Gastroesophageal sphincter (tissue), 4 donors: ENCODE measurements at regions not wholly inside any gene's neighbourhood (a gene's known extent, or its start where the extent isn't known, plus 50 kb on each side); places are given as distances from the start of the nearest gene placed in this dataset.

ENCODE experiments used
- ATAC-seq: fragments of 150-250 bp; one replicate; pipeline ENCODE4 v1.9.1; 2016; ENCODE audit warnings: mild to moderate bottlenecking, moderate library complexity
- H3K27ac ChIP-seq, 4 donors: fragments of 200-600 bp; sonication (generic) in 3 of 4; 1 replicate in 3 of 4; 2 replicates in 1 of 4; pipeline ENCODE4 v1.5.1; 2016 to 2019
- H3K27me3 ChIP-seq: fragments of 200-600 bp; sonication (generic); one replicate; pipeline ENCODE4 v1.5.1; 2019
- H3K36me3 ChIP-seq, 2 donors: fragments of 200-600 bp; sonication (generic); one replicate each; pipeline ENCODE4 v1.5.1; 2019; ENCODE audit warnings: control low read depth in 1 of 2
- H3K4me1 ChIP-seq, 3 donors: fragments of 200-600 bp; sonication (generic); 1 replicate in 2 of 3; 2 replicates in 1 of 3; pipeline ENCODE4 v1.5.1; 2016 to 2019; ENCODE audit warnings: control low read depth in 2 of 3
- H3K4me3 ChIP-seq, 2 donors: fragments of 200-600 bp; sonication (generic); one replicate each; pipeline ENCODE4 v1.5.1; 2019; ENCODE audit warnings: mild to moderate bottlenecking in 1 of 2, moderate library complexity in 1 of 2
- H3K9me3 ChIP-seq, 3 donors: fragments of 200-600 bp; sonication (generic); one replicate each; pipeline ENCODE4 v1.5.1; 2017 to 2019; ENCODE audit warnings: control low read depth in 2 of 3
- EP300 ChIP-seq: sonication (generic); formaldehyde crosslinking; IDR thresholded peaks from one replicate; pipeline ENCODE4 v1.6.1; 2017; ENCODE audit warnings: antibody characterized with exemption, mild to moderate bottlenecking
- POLR2A ChIP-seq, 2 donors: fragments of 450-650 bp; IDR thresholded peaks; one replicate each; pipeline ENCODE4 v1.6.1; 2017; ENCODE audit warnings: antibody characterized with exemption in 2 of 2, mild to moderate bottlenecking in 2 of 2, moderate library complexity in 1 of 2
- POLR2AphosphoS5 ChIP-seq: sonication (generic); formaldehyde crosslinking; IDR thresholded peaks from one replicate; pipeline ENCODE4 v1.6.1; 2017; ENCODE audit warnings: antibody characterized with exemption
- WGBS, 2 donors: methylation state at CpG; one replicate each; pipeline ENCODE4 v1.1.5; 2018; ENCODE audit warnings: low coverage in 1 of 2; 5-methylcytosine and 5-hydroxymethylcytosine counted together
- TF ChIP-seq, protein P1 (sequence below), 4 experiments: fragments of 200-600 bp in 2 of 4; fragments of 450-650 bp in 2 of 4; sonication (generic) in 1 of 4; IDR thresholded peaks; one replicate each; pipeline ENCODE4 v1.5.1; 2017 to 2019; ENCODE audit warnings: antibody characterized with exemption in 4 of 4, mild to moderate bottlenecking in 2 of 4, moderate library complexity in 2 of 4

DNA sequence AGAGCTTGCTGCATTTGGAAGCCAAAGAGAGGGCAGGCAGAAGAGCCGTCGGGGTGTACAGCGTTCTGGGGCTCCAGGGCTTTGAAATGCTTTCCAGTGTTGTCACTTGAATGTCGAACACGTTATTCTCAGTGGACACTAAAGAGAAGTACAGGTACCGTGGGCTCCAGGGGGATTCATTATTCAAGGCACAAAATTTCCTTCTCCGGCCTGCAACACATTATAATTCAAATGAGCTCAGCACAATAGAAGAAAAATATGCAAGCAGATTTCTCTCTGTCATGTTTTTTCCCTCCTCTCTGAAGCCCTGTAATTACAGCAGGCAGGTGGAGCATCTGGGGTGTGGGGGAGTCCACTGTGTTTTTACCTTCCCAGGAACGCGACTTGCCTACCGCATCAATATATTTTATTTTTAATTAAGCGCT, 293.1 kb downstream of the ZSWIM6 start:
- TF ChIP-seq, protein P1, sequence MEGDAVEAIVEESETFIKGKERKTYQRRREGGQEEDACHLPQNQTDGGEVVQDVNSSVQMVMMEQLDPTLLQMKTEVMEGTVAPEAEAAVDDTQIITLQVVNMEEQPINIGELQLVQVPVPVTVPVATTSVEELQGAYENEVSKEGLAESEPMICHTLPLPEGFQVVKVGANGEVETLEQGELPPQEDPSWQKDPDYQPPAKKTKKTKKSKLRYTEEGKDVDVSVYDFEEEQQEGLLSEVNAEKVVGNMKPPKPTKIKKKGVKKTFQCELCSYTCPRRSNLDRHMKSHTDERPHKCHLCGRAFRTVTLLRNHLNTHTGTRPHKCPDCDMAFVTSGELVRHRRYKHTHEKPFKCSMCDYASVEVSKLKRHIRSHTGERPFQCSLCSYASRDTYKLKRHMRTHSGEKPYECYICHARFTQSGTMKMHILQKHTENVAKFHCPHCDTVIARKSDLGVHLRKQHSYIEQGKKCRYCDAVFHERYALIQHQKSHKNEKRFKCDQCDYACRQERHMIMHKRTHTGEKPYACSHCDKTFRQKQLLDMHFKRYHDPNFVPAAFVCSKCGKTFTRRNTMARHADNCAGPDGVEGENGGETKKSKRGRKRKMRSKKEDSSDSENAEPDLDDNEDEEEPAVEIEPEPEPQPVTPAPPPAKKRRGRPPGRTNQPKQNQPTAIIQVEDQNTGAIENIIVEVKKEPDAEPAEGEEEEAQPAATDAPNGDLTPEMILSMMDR (IDR thresholded peaks at IDR 0.05), result no peak
- TF ChIP-seq EP300 (no peak), POLR2AphosphoS5 (no peak), POLR2A (IDR thresholded peaks at IDR 0.05) (no peak)
- no peaks in the 10 kb centered on the region for H3K36me3 ChIP-seq
- H3K9me3 ChIP-seq, result no peaks in the 10 kb centered on the region
- H3K4me1 ChIP-seq, result peaks cover 0 to 53% (median 7%) of the 10 kb centered on the region in 3 donors
- H3K27me3 ChIP-seq, result no peaks in the 10 kb centered on the region
- 41 to 49% methylated on average over 4 to 11 of the region's 11 CpGs for WGBS, 2 donors
- H3K4me3 ChIP-seq, result peak overlapping the region; percentile 58 to 79
- ATAC-seq, result no peak
- peak overlapping the region in 3 of 4 donors; percentile 89 to 94 (median 91) for H3K27ac ChIP-seq

GRCh38 chr5:61625681-61626621, 293.9 kb downstream of the ZSWIM6 start:
- Histone ChIP-seq H3K4me3 (peak overlapping the region; percentile 58 to 79), H3K36me3 (no peaks in the 10 kb centered on the region), H3K4me1 (peaks cover 0 to 48% (median 4%) of the 10 kb centered on the region in 3 donors), H3K27ac (peak overlapping the region; percentile 70 to 94 (median 90)), H3K9me3 (no peaks in the 10 kb centered on the region), H3K27me3 (no peaks in the 10 kb centered on the region)
- TF ChIP-seq, protein P1 (IDR thresholded peaks at IDR 0.05), result peak in 1 of 4 experiments; percentile 29
- TF ChIP-seq EP300, result no peak
- peak; percentile 62 for TF ChIP-seq POLR2AphosphoS5
- TF ChIP-seq POLR2A (IDR thresholded peaks at IDR 0.05), result no peak
- WGBS, 2 donors, result 0% methylated on average over 2 of the region's 76 CpGs; no CpG with 5 or more reads in 1 of the 2 donors
- peak; percentile 91 for ATAC-seq

- H3K4me3 ChIP-seq, result peak overlapping the region; percentile 58 to 79
- 67 to 80% methylated on average over 1 to 7 of the region's 10 CpGs for WGBS, 2 donors
- no peak for TF ChIP-seq POLR2A (IDR thresholded peaks at IDR 0.05)
- no peak for TF ChIP-seq POLR2AphosphoS5
- TF ChIP-seq, protein P1 (IDR thresholded peaks at IDR 0.05), result no peak
- no peak for TF ChIP-seq EP300
- peak; percentile 11 for ATAC-seq
- H3K36me3 ChIP-seq, result no peaks in the 10 kb centered on the region
- H3K27ac ChIP-seq, result peak overlapping the region; percentile 2 to 94 (median 90)
- H3K4me1 ChIP-seq, result peaks cover 0 to 48% (median 4%) of the 10 kb centered on the region in 3 donors
- no peaks in the 10 kb centered on the region for H3K27me3 ChIP-seq
- H3K9me3 ChIP-seq, result no peaks in the 10 kb centered on the region
Observed at GRCh38 chr5:61626639-61627282, 294.7 kb downstream of the ZSWIM6 start.

GRCh38 chr5:61627531-61627930, 295.5 kb downstream of the ZSWIM6 start:
- Histone ChIP-seq H3K4me3 (no peak overlapping the region), H3K4me1 (peaks cover 0 to 49% (median 4%) of the 10 kb centered on the region in 3 donors), H3K27ac (peak overlapping the region in 1 of 4 donors; percentile 91), H3K36me3 (no peaks in the 10 kb centered on the region), H3K9me3 (no peaks in the 10 kb centered on the region), H3K27me3 (no peaks in the 10 kb centered on the region)
- TF ChIP-seq POLR2AphosphoS5 (no peak), EP300 (no peak), POLR2A (IDR thresholded peaks at IDR 0.05) (no peak)
- TF ChIP-seq, protein P1 (IDR thresholded peaks at IDR 0.05), result no peak
- no peak for ATAC-seq
- WGBS, 2 donors, result 67 to 85% methylated on average over 2 of the region's 2 CpGs
